HCT116 (cell line): ENCODE measurements at regions not wholly inside any gene's neighbourhood (a gene's known extent, or its start where the extent isn't known, plus 50 kb on each side); places are given as distances from the start of the nearest gene placed in this dataset.
"Not testable (repeated sequence)": the region's sequence is repeated elsewhere in the genome, so short reads cannot be mapped to it uniquely, and the experiment has no call there.

Experiments used
- ATAC-seq: fragments of 200-7000 bp; cut with Tn5 transposase; 2 replicates; pipeline ENCODE4 v1.9.1; 2020; ENCODE audit warnings: mild to moderate bottlenecking, moderate library complexity
- BruUV-seq: library from RNA; stranded (reverse); fragments of 400-500 nt; replicated peaks from 2 replicates; lab custom pipeline; 2021; lab: Mats Ljungman, UMichigan
- CTCF ChIA-PET: fragments of 300-600 bp; sonication (Branson Sonifier 250); formaldehyde crosslinking; loops from one replicate; lab custom pipeline; 2021; ENCODE audit warnings: antibody characterized with exemption; lab: Charles Lee
- POLR2A ChIA-PET: fragments of 300-600, 350-600 bp; sonication (Branson Sonifier 250); formaldehyde crosslinking; loops from one replicate; lab custom pipeline; 2021; ENCODE audit warnings: antibody characterized with exemption; lab: Charles Lee
- RAD21 ChIA-PET, 2 experiments: fragments of 300-600 bp; sonication (Branson Sonifier 250); formaldehyde crosslinking; loops; one replicate each; lab custom pipeline; 2023; ENCODE audit warnings: low total read pairs in 2 of 2; ENCODE audit not compliant: uncharacterized antibody in 2 of 2, unreplicated experiment in 2 of 2, low non-redundant PET in 1 of 2; lab: Charles Lee
- DNase-seq: peaks from one replicate; pipeline ENCODE4 v3.0.0-alpha.2; 2010; ENCODE audit warnings: low read depth, low spot score
- H2AFZ ChIP-seq: fragments of 200-600 bp; shearing (Covaris generic), sonication (generic); 2 replicates; pipeline ENCODE4 v1.6.1; 2017; ENCODE audit warnings: low read depth, mixed run types, mixed read lengths, antibody characterized with exemption, low read length; ENCODE audit not compliant: poor library complexity, severe bottlenecking
- H3K27ac ChIP-seq: 2 replicates; pipeline ENCODE4 v1.5.1; 2012; ENCODE audit warnings: low read depth, low read length
- H3K27me3 ChIP-seq: fragments of 200-600 bp; sonication (generic); 2 replicates; pipeline ENCODE4 v1.6.1; 2016; ENCODE audit warnings: mixed run types, low read length, mixed read lengths; ENCODE audit not compliant: insufficient read depth
- H3K36me3 ChIP-seq, 2 experiments: fragments of 200-500 bp in 1 of 2; fragments of 200-600 bp in 1 of 2; sonication (Bioruptor generic) in 1 of 2; sonication (generic) in 1 of 2; 2 replicates each; pipeline versions ENCODE4 v1.5.1 to v1.6.1; 2014 to 2016; ENCODE audit warnings: low read length in 2 of 2, inconsistent platforms in 1 of 2, mixed read lengths in 1 of 2, mixed run types in 1 of 2; ENCODE audit not compliant: insufficient read depth in 2 of 2, control insufficient read depth in 1 of 2
- H3K4me1 ChIP-seq, 2 experiments: fragments of 200-600 bp in 1 of 2; sonication (generic) in 1 of 2; 2 replicates each; pipeline versions ENCODE4 v1.5.1 to v1.6.1; 2012 to 2017; ENCODE audit warnings: low read length in 2 of 2, inconsistent platforms in 1 of 2, mild to moderate bottlenecking in 1 of 2, mixed read lengths in 1 of 2, mixed run types in 1 of 2, moderate library complexity in 1 of 2; ENCODE audit not compliant: insufficient read depth in 2 of 2, control insufficient read depth in 1 of 2
- H3K4me2 ChIP-seq: fragments of 200-600 bp; sonication (generic); 2 replicates; pipeline ENCODE4 v1.6.1; 2017; ENCODE audit warnings: mixed run types, low read length, mixed read lengths
- H3K4me3 ChIP-seq, 2 experiments: fragments of 200-600 bp in 1 of 2; sonication (generic) in 1 of 2; replicated peaks in 1 of 2; 2 replicates each; pipeline ENCODE4 v1.5.1; 2011 to 2016; ENCODE audit warnings: low read length in 2 of 2, control low read depth in 1 of 2, low read depth in 1 of 2, mild to moderate bottlenecking in 1 of 2, mixed read lengths in 1 of 2, mixed run types in 1 of 2
- H3K79me2 ChIP-seq: fragments of 200-600 bp; sonication (generic); 2 replicates; pipeline ENCODE4 v1.6.1; 2017; ENCODE audit warnings: mild to moderate bottlenecking, mixed run types, low read length, moderate library complexity, mixed read lengths; ENCODE audit not compliant: insufficient read depth
- H3K9ac ChIP-seq: fragments of 200-600 bp; sonication (generic); 2 replicates; pipeline ENCODE4 v1.6.1; 2016; ENCODE audit warnings: low read length, mixed read lengths
- H3K9me2 ChIP-seq: fragments of 200-600 bp; sonication (generic), shearing (Covaris generic); 2 replicates; pipeline ENCODE4 v1.6.1; 2017; ENCODE audit warnings: mixed run types, mild to moderate bottlenecking, moderate library complexity; ENCODE audit not compliant: insufficient read depth
- H3K9me3 ChIP-seq, 2 experiments: fragments of 200-500 bp in 1 of 2; fragments of 200-600 bp in 1 of 2; sonication (Bioruptor generic) in 1 of 2; sonication (generic) in 1 of 2; 2 replicates each; pipeline ENCODE4 v1.6.1; 2014 to 2017; ENCODE audit warnings: low read length in 2 of 2, mixed read lengths in 2 of 2, inconsistent platforms in 1 of 2, low read depth in 1 of 2, mild to moderate bottlenecking in 1 of 2, mixed run types in 1 of 2, moderate library complexity in 1 of 2; ENCODE audit not compliant: control insufficient read depth in 1 of 2, insufficient read depth in 1 of 2
- H4K20me1 ChIP-seq: fragments of 200-600 bp; sonication (generic), shearing (Covaris generic); 2 replicates; pipeline ENCODE4 v1.6.1; 2017; ENCODE audit warnings: mixed run types, mild to moderate bottlenecking, moderate library complexity; ENCODE audit not compliant: insufficient read depth
- CBX3 ChIP-seq: IDR thresholded peaks from 2 replicates; pipeline ENCODE4 v1.6.1; 2012; ENCODE audit warnings: low read depth
- EGR1 ChIP-seq: IDR thresholded peaks from 2 replicates; pipeline ENCODE4 v1.6.1; 2012; ENCODE audit warnings: low read depth
- EZH2 ChIP-seq: fragments of 200-600 bp; sonication (generic); IDR thresholded peaks from 2 replicates; pipeline ENCODE4 v1.6.1; 2017; ENCODE audit warnings: antibody characterized with exemption, mixed run types
- FOSL1 ChIP-seq: IDR thresholded peaks from 2 replicates; pipeline ENCODE4 v1.6.1; 2012; ENCODE audit warnings: low read depth
- JUND ChIP-seq: IDR thresholded peaks from 2 replicates; pipeline ENCODE4 v1.6.1; 2012
- POLR2AphosphoS5 ChIP-seq: IDR thresholded peaks from 2 replicates; pipeline ENCODE4 v1.6.1; 2011; ENCODE audit warnings: mild to moderate bottlenecking, low read depth, low read length, moderate library complexity
- SIN3A ChIP-seq: IDR thresholded peaks from 2 replicates; pipeline ENCODE4 v1.6.1; 2012; ENCODE audit warnings: low read depth
- SP1 ChIP-seq: IDR thresholded peaks from 2 replicates; pipeline ENCODE4 v1.6.1; 2012; ENCODE audit warnings: low read depth
- SRF ChIP-seq: IDR thresholded peaks from 2 replicates; pipeline ENCODE4 v1.6.1; 2012; ENCODE audit warnings: low read depth
- TCF7L2 ChIP-seq: IDR thresholded peaks from 2 replicates; pipeline ENCODE4 v1.7.0; 2011; ENCODE audit warnings: borderline replicate concordance, inconsistent platforms; ENCODE audit not compliant: insufficient read depth, insufficient read length; ENCODE audit errors: extremely low read depth
- ZFX ChIP-seq: fragments of 450-650 bp; IDR thresholded peaks from 2 replicates; pipeline ENCODE4 v1.6.1; 2017
- ZNF274 ChIP-seq: fragments of 200-500 bp; sonication (Bioruptor generic); IDR thresholded peaks from 2 replicates; pipeline ENCODE4 v1.6.1; 2014; ENCODE audit warnings: mild to moderate bottlenecking, low read depth, low read length, inconsistent platforms
- intact Hi-C: fragments of 100-400 bp; cut with micrococcal nuclease; formaldehyde crosslinking; loops from 2 replicates; pipeline ENCODE4 v1.10.0; 2022
- TF ChIP-seq, protein P1 (sequence below): IDR thresholded peaks from 2 replicates; pipeline ENCODE4 v1.6.1; 2011; ENCODE audit warnings: mild to moderate bottlenecking, low read length, moderate library complexity; ENCODE audit not compliant: insufficient replicate concordance; ENCODE audit errors: extremely low read depth
- TF ChIP-seq, protein P2 (sequence below): IDR thresholded peaks from 2 replicates; pipeline ENCODE4 v1.6.1; 2012
- TF ChIP-seq, protein P3 (sequence below): IDR thresholded peaks from 2 replicates; pipeline ENCODE4 v1.6.1; 2012; ENCODE audit warnings: low read depth

DNA sequence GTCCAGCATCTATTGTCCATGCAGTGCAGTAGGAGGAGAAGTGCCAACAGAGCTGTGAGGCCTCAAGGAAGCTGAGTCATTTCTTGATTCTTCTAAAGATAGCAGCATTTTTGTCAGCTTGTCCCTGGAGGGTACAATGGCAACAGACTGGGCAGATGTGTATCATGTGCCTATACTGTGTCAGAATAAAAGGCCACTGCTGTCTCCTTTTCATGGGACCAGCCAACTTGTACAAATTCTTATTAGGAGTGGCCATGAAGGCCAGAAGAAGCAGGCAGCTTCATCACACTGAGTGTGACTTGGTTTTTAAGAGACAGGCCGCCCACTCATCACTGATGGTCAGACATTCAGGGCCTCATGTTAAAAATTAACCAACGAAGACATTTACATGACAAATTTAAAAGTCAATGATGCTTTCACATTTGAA is 185.0 kb upstream of the FAM241A start:
- ATAC-seq (peak; percentile 75), DNase-seq (peak; percentile 15)
- Histone ChIP-seq H3K9me3 (no peaks in the 10 kb centered on the region), H3K27ac (no peak overlapping the region), H3K27me3 (no peaks in the 10 kb centered on the region), H3K4me3 (peak overlapping the region in 1 of 2 experiments; percentile 24; a peak in 2 of 4 replicates), H3K4me1 (peaks cover 17 to 34% of the 10 kb centered on the region in 2 experiments), H3K36me3 (no peaks in the 10 kb centered on the region), H3K4me2 (peak overlapping the region; percentile 68), H3K79me2 (no peaks in the 10 kb centered on the region)
- POLR2A ChIA-PET, result interaction anchor here (0.9 kb wide), 1 partner anchor 10 kb away, joined by 3 read pairs; no protein-coding TSS in a partner anchor
- intact Hi-C loops, result no loop called here
- RAD21 ChIA-PET, result interaction anchor here in 1 of 2 experiments (0.6 kb wide), 1 partner anchor 71 kb away, joined by 3 read pairs; no protein-coding TSS in a partner anchor
- CTCF ChIA-PET, result no interaction called here
- TF ChIP-seq, protein P1, sequence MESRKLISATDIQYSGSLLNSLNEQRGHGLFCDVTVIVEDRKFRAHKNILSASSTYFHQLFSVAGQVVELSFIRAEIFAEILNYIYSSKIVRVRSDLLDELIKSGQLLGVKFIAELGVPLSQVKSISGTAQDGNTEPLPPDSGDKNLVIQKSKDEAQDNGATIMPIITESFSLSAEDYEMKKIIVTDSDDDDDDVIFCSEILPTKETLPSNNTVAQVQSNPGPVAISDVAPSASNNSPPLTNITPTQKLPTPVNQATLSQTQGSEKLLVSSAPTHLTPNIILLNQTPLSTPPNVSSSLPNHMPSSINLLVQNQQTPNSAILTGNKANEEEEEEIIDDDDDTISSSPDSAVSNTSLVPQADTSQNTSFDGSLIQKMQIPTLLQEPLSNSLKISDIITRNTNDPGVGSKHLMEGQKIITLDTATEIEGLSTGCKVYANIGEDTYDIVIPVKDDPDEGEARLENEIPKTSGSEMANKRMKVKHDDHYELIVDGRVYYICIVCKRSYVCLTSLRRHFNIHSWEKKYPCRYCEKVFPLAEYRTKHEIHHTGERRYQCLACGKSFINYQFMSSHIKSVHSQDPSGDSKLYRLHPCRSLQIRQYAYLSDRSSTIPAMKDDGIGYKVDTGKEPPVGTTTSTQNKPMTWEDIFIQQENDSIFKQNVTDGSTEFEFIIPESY, result no peak
- TF ChIP-seq CBX3 (peak; percentile 50; the same call in 1 of the 2 replicates), JUND (peak; percentile 38), TCF7L2 (no peak), POLR2AphosphoS5 (no peak), SIN3A (no peak), EZH2 (no peak), SRF (no peak), SP1 (peak; percentile 52), EGR1 (peak; percentile 60), ZFX (no peak), ZNF274 (no peak), FOSL1 (peak; percentile 60; the same call in 1 of the 2 replicates)
- TF ChIP-seq, protein P2, sequence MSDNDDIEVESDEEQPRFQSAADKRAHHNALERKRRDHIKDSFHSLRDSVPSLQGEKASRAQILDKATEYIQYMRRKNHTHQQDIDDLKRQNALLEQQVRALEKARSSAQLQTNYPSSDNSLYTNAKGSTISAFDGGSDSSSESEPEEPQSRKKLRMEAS, result peak; percentile 41
- TF ChIP-seq, protein P3, sequence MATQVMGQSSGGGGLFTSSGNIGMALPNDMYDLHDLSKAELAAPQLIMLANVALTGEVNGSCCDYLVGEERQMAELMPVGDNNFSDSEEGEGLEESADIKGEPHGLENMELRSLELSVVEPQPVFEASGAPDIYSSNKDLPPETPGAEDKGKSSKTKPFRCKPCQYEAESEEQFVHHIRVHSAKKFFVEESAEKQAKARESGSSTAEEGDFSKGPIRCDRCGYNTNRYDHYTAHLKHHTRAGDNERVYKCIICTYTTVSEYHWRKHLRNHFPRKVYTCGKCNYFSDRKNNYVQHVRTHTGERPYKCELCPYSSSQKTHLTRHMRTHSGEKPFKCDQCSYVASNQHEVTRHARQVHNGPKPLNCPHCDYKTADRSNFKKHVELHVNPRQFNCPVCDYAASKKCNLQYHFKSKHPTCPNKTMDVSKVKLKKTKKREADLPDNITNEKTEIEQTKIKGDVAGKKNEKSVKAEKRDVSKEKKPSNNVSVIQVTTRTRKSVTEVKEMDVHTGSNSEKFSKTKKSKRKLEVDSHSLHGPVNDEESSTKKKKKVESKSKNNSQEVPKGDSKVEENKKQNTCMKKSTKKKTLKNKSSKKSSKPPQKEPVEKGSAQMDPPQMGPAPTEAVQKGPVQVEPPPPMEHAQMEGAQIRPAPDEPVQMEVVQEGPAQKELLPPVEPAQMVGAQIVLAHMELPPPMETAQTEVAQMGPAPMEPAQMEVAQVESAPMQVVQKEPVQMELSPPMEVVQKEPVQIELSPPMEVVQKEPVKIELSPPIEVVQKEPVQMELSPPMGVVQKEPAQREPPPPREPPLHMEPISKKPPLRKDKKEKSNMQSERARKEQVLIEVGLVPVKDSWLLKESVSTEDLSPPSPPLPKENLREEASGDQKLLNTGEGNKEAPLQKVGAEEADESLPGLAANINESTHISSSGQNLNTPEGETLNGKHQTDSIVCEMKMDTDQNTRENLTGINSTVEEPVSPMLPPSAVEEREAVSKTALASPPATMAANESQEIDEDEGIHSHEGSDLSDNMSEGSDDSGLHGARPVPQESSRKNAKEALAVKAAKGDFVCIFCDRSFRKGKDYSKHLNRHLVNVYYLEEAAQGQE, result no peak
- TF ChIP-seq, all 23 proteins: peak for 6
- BruUV-seq, result no TSS peak
- peak overlapping the region; percentile 99 for H2AFZ ChIP-seq
- H3K9me2 ChIP-seq, result no peaks in the 10 kb centered on the region
- no peak overlapping the region for H3K9ac ChIP-seq
- no peaks in the 10 kb centered on the region for H4K20me1 ChIP-seq

DNA sequence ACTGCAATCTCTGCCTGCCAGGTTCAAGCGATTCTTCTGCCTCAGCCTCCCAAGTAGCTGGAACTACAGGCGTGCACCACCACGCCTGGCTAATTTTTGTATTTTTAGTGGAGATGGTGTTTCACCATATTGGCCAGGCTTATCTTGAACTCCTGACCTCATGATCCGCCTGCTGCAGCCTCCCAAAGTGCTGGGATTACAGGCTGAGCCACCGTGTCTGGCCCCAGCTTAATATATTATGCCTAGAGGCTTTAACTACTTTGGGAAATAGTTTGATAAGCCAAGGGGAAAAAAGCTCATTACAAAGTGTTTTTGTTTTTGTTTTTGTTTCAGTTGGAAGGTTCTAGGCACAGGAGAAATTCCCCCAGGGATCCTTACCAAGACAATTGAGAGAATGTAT is 184.2 kb upstream of the FAM241A start:
- ATAC-seq, H3K4me3 ChIP-seq, CTCF ChIA-PET, H3K9me2 ChIP-seq, intact Hi-C loops, H4K20me1 ChIP-seq, H3K79me2 ChIP-seq, POLR2A ChIA-PET, H3K9me3 ChIP-seq, H3K36me3 ChIP-seq, BruUV-seq, H3K27ac ChIP-seq, H3K9ac ChIP-seq, RAD21 ChIA-PET, H3K27me3 ChIP-seq, DNase-seq, H3K4me2 ChIP-seq: not testable (repeated sequence)
- H3K4me1 ChIP-seq, result peaks cover 17 to 34% of the 10 kb centered on the region in 2 experiments
- peak overlapping the region; percentile 99 for H2AFZ ChIP-seq
